HG03378 (cell line): ENCODE measurements at regions not wholly inside any gene's neighbourhood (a gene's known extent, or its start where the extent isn't known, plus 50 kb on each side); places are given as distances from the start of the nearest gene placed in this dataset.

Experiments used
- ATAC-seq: cut with Tn5 transposase; IDR thresholded peaks from one replicate; pipeline ENCODE4 v1.9.1; 2021; ENCODE audit warnings: mild to moderate bottlenecking, moderate library complexity; ENCODE audit not compliant: unreplicated experiment

DNA sequence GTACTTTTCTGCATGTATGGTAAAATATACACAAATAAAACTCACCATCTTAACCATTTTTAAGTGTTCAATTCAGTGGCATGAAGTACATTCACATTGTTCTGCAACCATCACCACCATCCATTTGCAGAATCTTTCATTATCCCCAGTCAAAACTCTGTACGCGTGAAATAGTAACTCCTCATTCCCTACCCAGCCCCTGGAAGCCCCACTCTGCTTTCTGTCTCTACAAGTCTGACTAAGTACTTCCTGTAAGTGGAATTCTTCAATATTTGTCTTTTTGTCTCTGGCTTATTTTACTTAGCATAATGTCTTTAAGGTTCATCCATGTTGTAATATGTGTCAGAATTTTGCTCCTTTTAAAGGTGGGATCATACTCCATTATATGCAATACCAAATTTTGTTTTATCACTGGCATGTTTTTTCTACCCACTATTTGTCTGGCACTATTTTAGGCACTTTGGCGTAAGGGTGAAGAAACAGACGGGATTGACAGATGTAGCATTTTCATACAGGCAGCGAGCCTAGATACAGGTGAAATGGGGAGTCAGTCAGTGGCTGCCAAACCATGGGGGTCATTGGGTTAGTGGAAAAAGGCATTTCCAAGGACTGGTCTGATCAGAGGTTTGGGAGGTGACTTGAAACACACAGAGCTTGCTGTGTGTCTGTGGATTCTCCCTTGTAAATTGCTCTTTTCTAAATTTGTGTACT, 163.2 kb upstream of the MYCN start:
- ATAC-seq: no peak

DNA sequence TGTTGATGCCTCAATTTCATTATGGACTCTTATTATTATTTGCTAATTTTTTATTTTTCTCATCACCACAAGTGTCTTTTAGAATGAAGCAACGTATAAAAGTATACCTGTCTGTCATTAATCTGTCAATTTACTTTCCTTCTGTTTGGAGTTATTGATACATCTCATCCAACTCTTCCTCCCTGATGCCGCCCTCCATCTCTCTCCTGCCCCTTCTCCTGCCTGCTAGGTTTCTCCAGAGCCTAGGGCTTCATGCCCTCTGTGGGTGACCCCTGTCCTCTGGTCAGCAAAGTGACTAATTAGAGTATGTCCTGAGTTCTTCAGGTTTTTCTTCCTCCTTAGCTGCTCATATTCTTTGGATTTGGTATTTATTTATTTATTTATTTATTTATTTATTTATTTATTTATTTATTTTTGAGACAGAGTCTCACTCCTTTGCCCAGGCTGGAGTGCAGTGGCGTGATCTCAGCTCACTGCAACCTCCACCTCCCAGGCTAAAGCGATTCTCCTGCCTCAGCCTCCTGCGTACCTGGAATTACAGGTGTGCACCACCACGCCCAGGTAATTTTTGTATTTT, 162.5 kb upstream of the MYCN start:
- no peak for ATAC-seq

DNA sequence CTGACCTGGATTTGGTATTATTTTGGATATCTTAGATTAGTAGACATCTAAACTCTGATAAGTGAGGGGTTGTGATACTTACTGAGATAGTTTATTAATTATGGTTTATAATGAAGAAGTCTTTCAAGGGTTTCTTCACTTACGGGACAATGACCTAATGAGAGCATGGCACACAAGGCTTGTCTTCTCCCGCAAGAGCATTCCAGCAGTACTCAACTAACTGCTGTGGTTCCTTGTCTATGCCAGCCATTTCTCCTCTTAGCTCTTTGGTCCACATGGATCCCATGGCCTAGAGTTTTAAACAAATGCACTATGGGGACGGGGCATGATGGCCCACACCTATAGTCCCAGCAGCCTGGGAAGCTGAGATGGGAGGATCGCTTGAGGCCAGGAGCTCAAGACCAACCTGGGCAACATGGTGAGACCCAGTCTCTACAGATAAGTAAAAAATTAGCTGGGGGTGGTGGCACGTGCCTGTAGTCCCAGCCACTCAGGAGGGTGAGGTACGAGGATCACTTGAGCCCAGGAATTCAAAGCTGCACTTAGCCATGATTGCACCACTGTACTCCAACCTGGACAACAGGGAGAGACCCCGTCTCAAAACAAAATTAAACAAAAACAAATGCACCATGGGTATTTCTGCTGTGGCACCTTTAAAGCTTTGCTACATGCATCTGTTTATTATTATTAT, 161.7 kb upstream of the MYCN start:
- no peak for ATAC-seq

DNA sequence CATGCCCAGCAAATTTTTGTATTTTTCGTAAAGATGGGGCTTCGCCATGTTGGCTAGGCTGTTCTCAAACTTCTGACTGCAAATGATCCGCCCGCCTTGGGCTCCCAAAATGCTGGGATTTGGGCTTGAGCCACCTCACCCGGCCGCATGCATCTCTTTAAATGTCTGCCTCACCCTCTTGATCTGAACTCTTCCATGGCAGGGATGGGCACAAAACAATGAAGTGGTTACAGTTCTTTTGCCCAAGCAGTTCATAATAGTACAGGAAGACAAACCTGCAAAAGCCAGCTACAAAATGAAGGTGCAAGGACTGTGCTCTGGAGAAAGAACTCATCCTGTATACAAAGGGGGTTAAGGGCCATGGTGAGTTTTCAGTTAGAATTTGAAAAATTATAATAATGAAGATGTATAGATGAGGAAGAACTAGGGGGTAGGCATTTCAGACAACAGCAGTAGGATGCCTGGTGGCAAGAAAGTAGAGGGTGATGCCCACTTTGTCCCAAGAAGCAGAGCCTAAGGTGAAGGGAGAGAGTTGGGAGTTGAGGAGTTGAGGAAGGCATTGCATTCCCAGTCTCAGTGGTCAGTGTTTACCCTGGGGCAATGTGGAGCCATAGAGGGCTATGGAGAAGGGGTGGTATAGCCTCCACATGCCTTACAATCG, 160.8 kb upstream of the MYCN start:
- no peak for ATAC-seq

DNA sequence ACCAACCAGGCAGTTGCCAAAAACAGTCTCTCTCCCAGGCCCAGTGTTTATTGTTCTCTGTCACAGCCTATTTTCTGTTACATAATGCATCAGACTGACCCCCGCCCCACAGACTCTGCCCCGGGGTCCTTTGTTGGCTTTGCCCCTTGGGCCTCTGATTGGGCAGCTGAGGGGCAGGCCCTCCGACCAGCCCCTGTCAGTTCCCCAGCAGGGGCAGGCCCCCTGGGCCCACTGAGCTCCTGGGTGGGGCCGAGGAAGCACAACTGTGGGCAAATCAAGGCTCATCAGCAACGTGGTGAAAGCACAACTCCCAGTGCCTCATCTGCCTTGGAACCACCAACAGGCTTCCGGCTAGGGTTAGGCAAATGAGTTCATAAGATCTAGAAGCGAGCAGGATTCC, 160.1 kb upstream of the MYCN start:
- no peak for ATAC-seq

DNA sequence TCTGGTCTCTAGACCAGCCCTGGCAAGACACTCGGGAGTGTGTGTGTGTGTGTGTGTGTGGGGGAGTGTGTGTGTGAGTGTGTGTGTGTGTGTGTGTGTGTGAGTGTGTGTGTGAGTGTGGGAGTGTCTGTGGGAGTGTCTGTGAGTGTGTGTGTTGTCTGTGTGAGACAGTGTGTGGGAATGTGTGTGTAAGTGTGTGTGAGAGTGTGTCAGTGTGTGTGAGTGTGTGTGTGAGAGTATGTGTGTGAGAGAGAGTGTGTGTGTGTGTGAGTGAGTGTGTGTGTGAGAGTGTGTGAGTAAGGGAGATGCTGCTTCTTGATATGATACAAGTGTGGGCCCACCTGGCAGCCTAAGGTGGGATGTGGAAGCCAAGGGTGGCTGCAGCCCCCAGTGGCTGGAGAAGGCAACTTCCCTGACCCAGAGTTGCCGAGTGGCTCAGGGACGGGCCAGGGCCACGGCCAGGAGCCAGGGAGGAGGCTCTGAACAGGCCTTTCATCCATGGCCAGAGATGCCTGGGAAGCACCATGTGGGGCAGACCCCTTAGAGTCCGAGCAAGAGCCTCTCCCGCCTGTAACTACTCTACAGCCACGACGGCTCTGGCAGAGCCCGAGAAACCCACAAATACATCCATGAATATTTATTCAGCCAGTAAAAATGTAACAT, 159.3 kb upstream of the MYCN start:
- ATAC-seq: no peak

DNA sequence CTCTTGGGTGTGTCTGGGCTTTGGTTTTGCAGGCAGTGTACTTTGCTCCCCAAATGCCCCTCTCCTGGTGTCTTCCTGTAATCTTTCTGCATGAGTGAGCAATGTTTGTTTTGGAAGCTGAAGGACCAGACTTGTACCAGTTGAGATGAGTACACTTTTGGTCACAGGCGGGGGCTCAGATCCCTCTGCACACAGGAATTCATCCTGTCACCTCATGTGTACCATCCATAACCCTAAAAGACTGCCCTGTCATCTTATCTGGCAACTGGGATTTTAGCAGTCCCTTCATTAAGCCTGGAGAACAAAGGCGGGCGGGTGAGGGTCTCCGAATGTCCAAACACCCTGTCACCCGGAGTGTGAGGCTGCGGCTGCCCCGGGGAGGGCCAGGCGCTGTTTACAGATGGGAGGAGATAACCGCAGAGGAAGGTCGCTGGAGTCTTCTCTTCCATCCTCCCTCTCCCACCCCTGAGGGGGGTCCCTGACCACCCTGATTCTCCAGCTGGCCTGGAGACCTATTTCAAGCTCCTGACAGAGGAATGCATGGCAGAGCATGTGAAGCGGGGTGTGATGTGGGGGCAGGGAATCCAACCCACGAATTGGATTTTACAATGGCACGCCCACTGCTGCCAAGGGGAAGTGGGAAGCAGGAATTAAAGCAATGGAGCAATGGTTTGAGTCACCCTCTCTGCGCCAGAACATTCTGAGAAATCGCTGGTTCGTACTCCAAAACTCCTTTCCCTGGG, 158.2 kb upstream of the MYCN start:
- ATAC-seq: no peak

DNA sequence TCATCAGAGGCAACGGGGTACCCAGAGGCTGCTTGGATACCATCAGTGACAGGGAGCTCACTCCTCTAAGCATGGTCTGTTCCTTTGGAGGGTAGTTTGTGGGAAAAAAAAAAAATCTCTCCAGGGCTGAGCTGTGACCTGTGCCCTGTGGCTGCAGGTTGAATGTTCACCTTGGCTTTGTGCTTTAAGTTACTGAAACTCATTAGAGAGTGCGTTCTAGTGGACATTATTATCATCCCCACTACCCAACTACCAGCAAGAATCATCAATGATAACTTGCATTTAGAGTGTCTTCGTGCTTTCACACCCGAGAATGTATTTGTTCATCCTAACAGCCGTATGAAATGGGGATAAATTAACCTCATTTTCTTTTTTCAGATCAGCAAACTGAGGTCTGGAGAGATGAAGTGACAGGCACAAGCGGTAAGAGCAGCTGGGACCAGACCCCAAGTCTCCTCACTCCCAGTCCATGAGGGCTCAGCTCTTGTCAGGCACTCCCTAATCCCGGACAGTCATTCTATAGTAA, 157.5 kb upstream of the MYCN start:
- no peak for ATAC-seq

DNA sequence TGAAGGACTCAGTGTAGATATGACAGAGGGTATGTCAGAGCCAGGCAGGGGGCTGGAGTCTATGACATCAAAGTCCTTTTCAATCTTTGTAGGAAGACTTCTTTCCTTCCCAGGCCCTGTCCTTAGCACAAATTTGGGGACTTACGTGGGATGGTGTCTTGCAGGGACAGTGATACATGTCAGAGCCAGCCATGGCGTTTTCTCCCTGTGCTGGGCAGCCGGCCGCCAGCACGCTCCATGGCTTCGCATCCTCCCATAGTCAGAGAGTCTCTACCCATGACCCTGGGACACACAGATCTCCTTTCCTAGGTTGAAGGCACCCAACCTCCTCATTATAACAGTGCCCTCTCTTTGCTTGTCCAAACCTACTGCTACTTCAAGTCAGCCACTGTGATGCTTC, 156.9 kb upstream of the MYCN start:
- ATAC-seq: no peak

DNA sequence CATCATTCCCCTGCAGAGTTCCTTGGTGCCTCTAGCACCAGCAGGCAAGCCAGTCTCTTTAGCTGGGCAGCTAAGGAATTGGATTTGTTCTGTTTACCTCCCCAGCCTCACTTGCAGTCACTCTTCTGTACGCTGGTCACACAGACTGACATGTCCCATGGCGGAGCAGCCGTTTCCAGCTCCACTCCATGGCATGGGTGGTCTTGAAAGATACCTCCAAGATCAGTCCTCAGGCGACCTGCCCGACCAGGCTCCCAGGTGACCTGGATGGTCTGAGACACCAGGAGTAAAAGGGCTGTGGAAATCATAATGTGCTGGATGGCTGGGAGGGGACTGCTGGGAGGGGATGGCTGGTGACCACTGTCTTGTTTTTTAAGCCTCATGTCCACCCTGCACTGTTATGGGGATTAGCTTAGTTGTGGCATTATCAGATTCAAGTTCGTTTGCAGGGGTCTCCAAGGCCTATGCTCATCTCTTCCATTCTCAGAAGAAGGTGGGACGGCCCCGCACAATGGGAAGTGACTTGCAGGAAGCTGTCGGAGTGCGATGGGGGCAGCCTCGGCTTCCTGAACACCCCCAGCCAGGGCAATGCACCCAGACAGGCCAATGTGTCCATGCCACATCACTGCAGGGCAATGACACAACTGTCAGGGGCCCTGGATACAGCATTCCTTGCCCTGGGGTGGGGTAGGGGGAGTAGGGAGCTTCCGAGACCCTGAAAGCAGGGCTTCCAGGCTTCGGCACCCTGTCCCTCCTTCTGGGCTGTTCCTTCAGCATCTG, 156.1 kb upstream of the MYCN start:
- ATAC-seq: no peak

DNA sequence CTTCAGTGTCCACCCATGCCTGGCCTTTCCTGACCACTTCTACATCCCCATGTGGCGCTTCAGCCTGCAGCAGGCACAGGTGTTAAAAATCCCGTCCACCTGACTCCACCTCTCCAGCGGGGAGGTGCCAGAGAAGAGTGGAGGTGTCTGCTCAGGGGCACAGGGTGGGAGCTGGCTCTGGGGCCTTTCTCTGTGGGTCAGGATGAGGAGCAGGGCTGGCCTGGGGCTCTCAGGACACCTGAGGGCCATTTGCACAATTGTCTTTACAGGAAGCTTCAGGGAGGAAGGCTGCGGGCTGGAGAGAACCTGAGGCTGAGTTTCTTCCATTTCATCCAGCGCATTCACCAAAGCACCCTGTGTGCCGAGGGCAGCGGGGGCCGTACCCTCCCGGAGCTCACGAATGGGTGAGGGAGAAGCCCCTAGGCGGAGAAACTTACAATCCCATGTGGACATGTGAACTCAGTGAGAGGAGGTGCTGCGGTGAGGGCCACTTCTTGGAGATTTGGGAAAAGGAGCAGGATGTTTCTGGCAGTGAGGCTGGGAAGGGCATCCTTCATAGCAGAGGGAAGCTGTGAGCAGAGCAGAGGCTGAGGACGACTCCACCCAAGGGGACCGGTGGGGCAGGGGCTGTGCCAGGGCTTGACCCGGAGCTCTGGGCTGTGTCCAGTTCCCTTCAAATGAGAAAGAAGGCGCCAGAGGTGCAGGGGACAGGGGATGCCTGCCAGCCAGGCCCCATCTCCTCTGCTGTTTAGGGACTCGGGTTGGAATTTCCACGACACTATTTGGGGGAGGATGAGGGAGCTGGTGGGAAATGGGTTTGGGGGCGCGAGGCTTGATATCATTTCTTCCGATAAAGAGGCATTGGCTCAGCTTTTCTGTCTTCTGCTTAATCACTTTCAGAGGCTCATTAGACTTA, 155.2 kb upstream of the MYCN start:
- ATAC-seq: no peak

DNA sequence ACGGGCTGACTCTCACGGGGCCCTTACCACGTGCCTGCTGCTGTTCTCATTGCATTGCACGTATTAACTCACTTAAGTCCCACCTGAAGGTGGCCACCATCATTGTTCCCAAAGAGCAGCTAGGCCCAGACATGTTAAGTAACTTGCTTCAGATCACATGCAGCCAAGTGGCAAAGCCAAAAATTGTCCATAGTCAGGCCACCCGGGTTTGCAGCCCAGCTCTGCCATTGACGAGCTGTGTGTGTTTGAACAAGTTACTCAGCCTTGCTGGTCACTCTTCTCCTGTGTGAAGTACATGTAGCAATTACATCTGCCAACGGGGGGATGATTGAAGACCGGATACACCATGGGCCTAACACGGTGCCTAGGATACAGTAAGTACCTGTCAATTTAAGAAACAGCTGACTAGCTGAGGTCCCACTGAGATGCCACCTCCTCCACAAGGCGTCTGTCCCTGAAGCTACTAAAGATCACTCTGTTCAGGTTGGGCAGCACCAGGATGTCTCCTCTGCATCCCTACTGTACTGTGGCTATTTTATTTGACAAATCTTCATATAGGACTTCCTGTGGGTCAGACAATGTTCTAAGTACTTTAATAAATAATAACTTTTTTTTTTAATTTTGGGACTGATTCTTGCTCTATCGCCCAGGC, 154.2 kb upstream of the MYCN start:
- ATAC-seq: no peak

DNA sequence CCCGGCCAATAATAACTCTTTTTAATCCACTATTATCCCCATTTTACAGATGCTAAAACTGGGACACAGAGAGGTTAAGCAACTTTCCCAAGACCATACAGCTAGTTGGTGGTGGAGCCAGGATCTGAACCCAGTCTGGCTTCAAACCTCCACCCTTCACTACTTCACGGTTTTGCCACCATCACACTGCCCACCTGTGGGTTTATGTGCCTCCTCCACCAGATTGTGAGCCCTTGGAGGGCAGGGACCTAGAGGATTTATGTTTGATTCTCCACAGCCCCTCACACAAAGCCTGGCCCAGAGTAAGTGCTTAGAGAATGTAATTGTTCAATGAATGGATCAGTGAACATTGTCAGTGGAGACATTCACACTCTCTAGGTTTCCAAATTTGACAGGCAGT, 153.4 kb upstream of the MYCN start:
- ATAC-seq: no peak

DNA sequence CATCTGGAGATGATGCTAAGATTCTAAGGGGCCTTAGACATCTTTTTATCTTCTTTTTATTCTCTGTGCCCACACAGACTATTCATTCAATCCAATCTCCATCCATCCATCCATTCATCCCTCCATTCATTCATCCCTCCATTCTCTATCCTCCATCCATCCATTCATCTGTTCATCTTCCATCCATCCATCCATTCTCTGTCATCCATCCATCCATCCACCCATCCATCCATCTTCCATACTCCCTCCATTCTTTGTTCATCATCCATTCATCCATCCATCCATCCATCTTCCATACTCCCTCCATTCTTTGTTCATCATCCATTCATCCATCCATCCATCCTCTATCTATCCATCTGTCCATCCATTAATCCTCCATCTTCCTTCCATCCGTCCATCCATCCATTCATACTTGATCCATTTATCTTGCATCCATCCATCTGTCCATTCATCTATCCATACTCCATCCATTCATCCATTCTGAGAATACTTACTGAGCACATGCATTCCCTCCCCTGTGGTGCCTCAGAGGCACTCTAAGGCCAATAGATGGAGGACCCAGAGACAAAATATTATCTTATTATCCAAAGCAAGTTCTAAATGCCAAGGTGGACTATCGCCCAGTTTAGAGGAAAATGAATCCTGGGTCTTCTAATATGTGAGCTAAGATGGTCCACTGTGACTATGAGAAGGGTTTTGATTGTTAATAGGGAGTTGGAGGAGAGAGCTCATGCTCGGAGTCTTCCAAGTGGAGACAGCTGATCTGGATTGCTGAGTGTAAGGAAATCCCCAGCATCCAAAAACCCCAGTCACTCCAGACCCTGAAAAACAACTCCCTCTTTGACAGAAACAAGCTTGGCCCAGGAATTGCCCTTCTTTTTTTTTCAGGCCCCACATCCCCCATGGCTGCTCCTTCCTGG, 152.6 kb upstream of the MYCN start:
- ATAC-seq: no peak

DNA sequence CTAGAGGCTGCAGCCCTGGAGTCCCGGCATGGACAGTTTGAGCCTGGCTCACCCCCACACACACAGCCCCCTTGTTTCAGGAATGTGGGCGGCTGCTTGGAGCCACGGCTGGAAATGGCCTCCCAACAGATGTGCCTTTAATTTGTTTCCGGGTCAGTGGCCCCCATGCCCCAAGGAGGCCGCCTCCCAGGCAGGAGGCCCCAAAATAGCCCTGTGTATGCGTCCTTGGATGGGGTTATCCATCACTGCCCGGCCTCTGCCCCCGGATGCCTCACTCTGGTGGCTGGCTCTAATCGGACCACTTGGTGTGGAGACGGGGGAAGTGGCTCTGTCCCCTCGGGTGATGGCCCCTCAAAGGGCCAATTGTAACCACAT, 151.9 kb upstream of the MYCN start:
- ATAC-seq: no peak

DNA sequence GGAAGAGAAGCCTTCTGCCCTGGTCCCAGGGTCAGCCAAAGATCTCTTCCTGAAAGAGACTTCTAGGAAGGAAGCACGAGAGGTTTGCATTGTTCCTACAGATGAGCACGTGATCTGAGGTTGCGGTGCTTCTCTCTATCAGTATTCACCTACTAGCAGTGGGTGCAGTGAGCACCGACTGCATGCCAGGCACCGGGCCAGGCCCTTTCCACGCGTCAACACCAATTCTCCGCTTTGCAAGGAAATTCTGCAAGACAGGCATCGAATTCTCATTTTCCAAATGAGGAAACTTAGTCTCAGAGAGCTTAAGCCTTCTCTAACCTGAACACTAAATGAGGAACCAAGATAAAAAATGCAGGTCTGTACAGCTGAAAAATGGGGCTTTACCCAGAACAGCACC, 151.5 kb upstream of the MYCN start:
- no peak for ATAC-seq

DNA sequence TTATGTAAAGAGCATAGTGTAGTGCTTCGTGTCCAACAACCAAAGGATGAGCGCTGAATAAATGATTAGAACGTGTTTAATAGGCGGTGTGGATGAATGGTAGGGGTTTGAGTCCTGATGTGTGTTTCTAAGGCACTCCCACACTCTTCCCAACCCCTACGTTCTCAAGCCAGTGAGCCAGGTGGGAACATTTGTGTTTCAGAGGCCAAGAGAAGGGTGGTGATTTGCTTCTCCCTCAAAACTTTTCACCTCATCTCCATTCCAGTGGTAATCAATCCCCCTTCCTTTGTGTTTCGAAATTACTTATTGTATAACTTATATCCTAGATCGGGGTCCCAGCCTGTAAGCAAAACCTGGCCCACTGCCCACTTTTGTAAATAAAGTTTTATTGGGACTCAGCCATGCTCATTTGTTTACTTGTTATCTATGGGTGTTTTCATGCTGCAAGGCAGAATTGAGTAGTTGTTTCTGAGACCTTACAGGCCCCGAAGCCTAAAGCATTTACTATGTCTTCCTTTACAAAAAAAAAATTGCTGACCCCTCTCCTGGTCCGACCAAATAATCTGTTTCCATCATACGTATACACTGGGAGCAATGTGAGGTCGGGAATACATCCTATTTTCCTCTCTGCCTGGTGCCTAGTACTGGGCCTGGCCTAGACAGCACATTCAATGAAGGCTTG, 150.8 kb upstream of the MYCN start:
- no peak for ATAC-seq
